Renal pelvis (tissue), 1 donor: ENCODE measurements at regions not wholly inside any gene's neighbourhood (a gene's known extent, or its start where the extent isn't known, plus 50 kb on each side); places are given as distances from the start of the nearest gene placed in this dataset.

Experiments
- DNase-seq: peaks from one replicate; pipeline ENCODE4 v3.0.0-alpha.2; 2013

DNA sequence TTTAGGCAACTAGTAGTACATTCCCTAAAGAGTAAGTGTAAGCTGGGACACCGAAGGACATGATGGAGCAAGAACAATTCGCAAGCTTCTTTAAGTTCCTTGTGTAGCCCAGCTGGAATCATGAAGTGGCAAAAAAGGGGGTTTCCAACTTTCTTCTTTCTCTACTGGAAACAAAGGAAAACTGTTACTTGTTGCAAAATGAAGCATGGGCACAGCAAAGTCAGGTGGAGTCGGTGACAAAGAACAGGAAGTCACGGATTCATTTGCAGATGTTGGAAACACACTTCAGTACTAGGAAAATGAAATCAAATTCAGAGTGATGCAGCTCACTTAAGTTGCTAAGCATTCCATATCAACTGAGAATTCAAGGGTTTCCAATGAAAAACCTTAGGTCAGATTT, 706.9 kb upstream of the STXBP6 start:
- no peak for DNase-seq

DNA sequence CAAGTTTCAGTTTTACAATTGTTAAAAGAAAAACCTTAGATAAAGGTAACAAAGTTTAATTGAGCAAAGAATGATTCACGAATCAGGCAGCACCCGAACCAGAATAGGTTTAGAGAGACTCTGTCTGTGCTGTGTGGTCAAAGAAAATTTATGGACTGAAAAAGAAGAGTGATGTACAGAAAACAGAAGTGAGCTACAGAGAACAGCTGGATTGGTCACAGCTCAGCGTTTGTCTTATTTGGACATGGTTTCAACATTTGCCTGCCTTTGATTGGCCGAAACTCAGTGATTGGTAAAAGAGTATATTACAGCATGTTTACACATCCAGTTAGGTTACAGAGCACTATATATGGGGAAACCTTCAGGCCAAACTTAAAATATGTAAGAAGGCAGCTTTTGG, 703.2 kb upstream of the STXBP6 start:
- DNase-seq: no peak

DNA sequence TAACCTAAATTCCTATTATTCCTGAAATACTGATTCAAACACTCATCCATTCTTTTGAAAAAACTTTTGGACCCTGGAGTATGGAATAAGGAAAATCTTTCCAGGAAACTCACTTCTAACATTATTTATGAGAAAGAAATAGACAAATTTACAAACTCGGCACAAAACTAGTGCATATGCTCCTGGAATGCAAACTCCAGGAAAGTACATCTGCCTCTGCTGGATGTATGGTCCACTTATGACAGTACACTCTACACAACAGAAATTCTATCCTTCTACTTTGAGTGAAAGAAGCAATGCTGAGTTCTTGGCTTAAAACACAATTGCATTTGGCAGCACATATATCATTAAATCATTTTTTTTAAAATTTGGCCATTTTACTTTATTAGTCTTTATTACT, 700.5 kb upstream of the STXBP6 start:
- no peak for DNase-seq
